B cell (primary cell): ENCODE measurements at regions not wholly inside any gene's neighbourhood (a gene's known extent, or its start where the extent isn't known, plus 50 kb on each side); places are given as distances from the start of the nearest gene placed in this dataset.

Experiments
- ATAC-seq: fragments of 200-7000 bp; cut with Tn5 transposase; one replicate; pipeline ENCODE4 v1.10.0; 2021; ENCODE audit warnings: low read depth, mild to moderate bottlenecking, moderate number of reproducible peaks, moderate library complexity
- CTCF ChIA-PET: fragments of 350-600 bp; sonication (Branson Sonifier 250); formaldehyde crosslinking; loops from one replicate; lab custom pipeline; 2021; ENCODE audit warnings: antibody characterized with exemption, inconsistent platforms; lab: Charles Lee
- POLR2A ChIA-PET: fragments of 350-600 bp; sonication (Branson Sonifier 250); formaldehyde crosslinking; loops from one replicate; lab custom pipeline; 2021; ENCODE audit warnings: antibody characterized with exemption; lab: Charles Lee
- DNase-seq: peaks from one replicate; pipeline ENCODE4 v3.0.0; 2013
- H2AFZ ChIP-seq: 2 replicates; pipeline ENCODE4 v1.6.1; 2012; ENCODE audit warnings: mild to moderate bottlenecking, low read depth, low read length; ENCODE audit not compliant: insufficient read depth, poor library complexity, severe bottlenecking
- H3K27ac ChIP-seq, 2 donors: 1 replicate in 1 of 2; 2 replicates in 1 of 2; pipeline ENCODE4 v1.5.1; 2012 to 2013; ENCODE audit warnings: low read length in 2 of 2, mild to moderate bottlenecking in 2 of 2, moderate library complexity in 1 of 2
- H3K27me3 ChIP-seq, 4 experiments: fragments of 200-600 bp in 1 of 4; sonication (generic) in 1 of 4; replicated peaks in 1 of 4; 1 replicate in 2 of 4; 2 replicates in 2 of 4; pipeline versions ENCODE4 v1.6.1 to v1.7.0; 2013 to 2016; ENCODE audit warnings: low read length in 3 of 4, mild to moderate bottlenecking in 2 of 4, mixed read lengths in 1 of 4, moderate library complexity in 1 of 4; ENCODE audit not compliant: insufficient read depth in 4 of 4, control insufficient read depth in 3 of 4; ENCODE audit errors: control extremely low read depth in 1 of 4
- H3K36me3 ChIP-seq, 2 experiments: replicated peaks in 1 of 2; 1 replicate in 1 of 2; 2 replicates in 1 of 2; pipeline versions ENCODE4 v1.6.1 to v1.7.1; 2013; ENCODE audit warnings: low read length in 1 of 2; ENCODE audit not compliant: insufficient read depth in 2 of 2, control insufficient read depth in 1 of 2; ENCODE audit errors: control extremely low read depth in 1 of 2, extremely low read depth in 1 of 2
- H3K4me1 ChIP-seq, 2 donors: fragments of 200-600 bp in 1 of 2; sonication (generic) in 1 of 2; 1 replicate in 1 of 2; 2 replicates in 1 of 2; pipeline versions ENCODE4 v1.5.1 to v1.6.1; 2013 to 2017; ENCODE audit warnings: low read length in 2 of 2; ENCODE audit not compliant: control insufficient read depth in 2 of 2, insufficient read depth in 2 of 2
- H3K4me2 ChIP-seq: replicated peaks from 2 replicates; pipeline ENCODE3; 2012; ENCODE audit warnings: mild to moderate bottlenecking, low read depth, low read length; ENCODE audit not compliant: poor library complexity, severe bottlenecking
- H3K4me3 ChIP-seq, 5 experiments: fragments of 200-600 bp in 1 of 5; sonication (generic) in 1 of 5; 1 replicate in 3 of 5; 2 replicates in 2 of 5; pipeline versions ENCODE4 v1.5.1 to v1.7.0; 2011 to 2016; ENCODE audit warnings: low read length in 4 of 5, mild to moderate bottlenecking in 4 of 5, low read depth in 2 of 5, control low read depth in 1 of 5, moderate library complexity in 1 of 5; ENCODE audit not compliant: insufficient read depth in 1 of 5; ENCODE audit errors: control extremely low read depth in 1 of 5, extremely low read depth in 1 of 5
- H3K79me2 ChIP-seq: fragments of 200-600 bp; sonication (generic); one replicate; pipeline ENCODE4 v1.6.0; 2016; ENCODE audit warnings: low read length; ENCODE audit not compliant: control insufficient read depth, insufficient read depth
- H3K9ac ChIP-seq: fragments of 200-600 bp; sonication (generic); 2 replicates; pipeline ENCODE4 v1.6.1; 2017; ENCODE audit warnings: mild to moderate bottlenecking, low read length, moderate library complexity
- H3K9me3 ChIP-seq, 3 donors: one replicate each; pipeline versions ENCODE4 v1.6.1 to v1.7.1; 2013; ENCODE audit warnings: low read length in 2 of 3; ENCODE audit not compliant: control insufficient read depth in 2 of 3, insufficient read depth in 1 of 3; ENCODE audit errors: control extremely low read depth in 1 of 3
- H4K20me1 ChIP-seq: 2 replicates; pipeline ENCODE4 v1.6.0; 2012; ENCODE audit warnings: mild to moderate bottlenecking, low read length; ENCODE audit not compliant: insufficient read depth, control insufficient read depth, poor library complexity, severe bottlenecking
- H3K27ac Mint-ChIP-seq: one replicate; pipeline ENCODE4 v1.8.0; 2021; ENCODE audit warnings: mixed read lengths
- H3K27me3 Mint-ChIP-seq: one replicate; pipeline ENCODE4 v1.8.0; 2021; ENCODE audit warnings: mixed read lengths
- H3K4me1 Mint-ChIP-seq: one replicate; pipeline ENCODE4 v1.8.0; 2021; ENCODE audit warnings: mixed read lengths
- H3K4me3 Mint-ChIP-seq: one replicate; pipeline ENCODE4 v1.8.0; 2021; ENCODE audit warnings: mixed read lengths
- H3K9me3 Mint-ChIP-seq: one replicate; pipeline ENCODE4 v1.8.0; 2022; ENCODE audit warnings: mixed read lengths; ENCODE audit not compliant: insufficient read depth
- EZH2 ChIP-seq: IDR thresholded peaks from 2 replicates; pipeline ENCODE4 v1.6.1; 2012; ENCODE audit warnings: borderline replicate concordance, low read depth, mild to moderate bottlenecking, moderate library complexity, low read length; ENCODE audit not compliant: insufficient read depth, poor library complexity, severe bottlenecking
- WGBS: methylation state at CpG from one replicate; pipeline ENCODE4 v1.1.5; 2013; ENCODE audit warnings: missing lambda C conversion rate; ENCODE audit not compliant: insufficient coverage; 5-methylcytosine and 5-hydroxymethylcytosine counted together
- intact Hi-C: fragments of 100-400 bp; cut with micrococcal nuclease; formaldehyde crosslinking; loops from one replicate; pipeline ENCODE4 v1.10.0; 2022
- TF ChIP-seq, protein P1 (sequence below): fragments of 200-600 bp; IDR thresholded peaks from one replicate; pipeline ENCODE4 v1.8.0; 2022; ENCODE audit warnings: antibody characterized with exemption, mild to moderate bottlenecking

DNA sequence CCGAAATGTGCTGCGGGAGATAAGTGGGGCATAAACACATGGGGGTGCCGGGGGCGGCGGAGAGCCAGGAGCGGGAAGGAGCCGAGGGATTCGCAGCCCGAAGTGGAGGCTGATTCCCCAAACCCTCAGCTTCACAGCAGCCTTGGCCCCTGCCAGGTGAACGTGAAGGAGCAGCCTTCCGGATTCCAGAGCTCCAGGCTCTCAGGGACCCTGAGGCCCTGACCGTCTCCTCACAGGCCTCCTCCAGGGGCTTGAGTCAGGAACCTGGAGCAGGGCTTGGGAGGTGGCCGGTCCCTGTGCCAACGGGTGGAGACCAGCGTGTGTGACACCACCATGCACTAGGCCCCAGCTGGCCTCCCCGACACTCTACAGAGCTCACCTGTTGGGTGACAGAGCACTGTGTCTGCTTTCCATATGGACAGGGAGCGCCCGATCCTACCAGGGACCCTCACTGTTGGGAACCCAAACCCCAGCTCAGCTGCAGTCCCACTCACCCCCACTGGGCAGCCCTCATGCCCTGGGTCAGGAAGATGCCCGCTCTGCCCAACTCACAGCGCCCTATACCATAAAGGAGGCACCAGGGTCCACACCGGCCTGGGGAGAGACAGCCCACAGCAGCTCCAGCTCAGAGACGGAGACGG is 117.6 kb upstream of the OTOS start:
- no peak overlapping the region for H2AFZ ChIP-seq
- H3K79me2 ChIP-seq: no peaks in the 10 kb centered on the region
- intact Hi-C loops: no loop called here
- peaks cover 3% of the 10 kb centered on the region for H3K9me3 Mint-ChIP-seq
- H3K27me3 ChIP-seq: no peaks in the 10 kb centered on the region
- ATAC-seq (no peak), DNase-seq (no peak)
- TF ChIP-seq, protein P1, sequence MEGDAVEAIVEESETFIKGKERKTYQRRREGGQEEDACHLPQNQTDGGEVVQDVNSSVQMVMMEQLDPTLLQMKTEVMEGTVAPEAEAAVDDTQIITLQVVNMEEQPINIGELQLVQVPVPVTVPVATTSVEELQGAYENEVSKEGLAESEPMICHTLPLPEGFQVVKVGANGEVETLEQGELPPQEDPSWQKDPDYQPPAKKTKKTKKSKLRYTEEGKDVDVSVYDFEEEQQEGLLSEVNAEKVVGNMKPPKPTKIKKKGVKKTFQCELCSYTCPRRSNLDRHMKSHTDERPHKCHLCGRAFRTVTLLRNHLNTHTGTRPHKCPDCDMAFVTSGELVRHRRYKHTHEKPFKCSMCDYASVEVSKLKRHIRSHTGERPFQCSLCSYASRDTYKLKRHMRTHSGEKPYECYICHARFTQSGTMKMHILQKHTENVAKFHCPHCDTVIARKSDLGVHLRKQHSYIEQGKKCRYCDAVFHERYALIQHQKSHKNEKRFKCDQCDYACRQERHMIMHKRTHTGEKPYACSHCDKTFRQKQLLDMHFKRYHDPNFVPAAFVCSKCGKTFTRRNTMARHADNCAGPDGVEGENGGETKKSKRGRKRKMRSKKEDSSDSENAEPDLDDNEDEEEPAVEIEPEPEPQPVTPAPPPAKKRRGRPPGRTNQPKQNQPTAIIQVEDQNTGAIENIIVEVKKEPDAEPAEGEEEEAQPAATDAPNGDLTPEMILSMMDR: no peak
- no peak for TF ChIP-seq EZH2
- H3K36me3 ChIP-seq: no peaks in the 10 kb centered on the region
- peaks cover 0 to 21% (median 6%) of the 10 kb centered on the region in 3 donors for H3K9me3 ChIP-seq
- no peak overlapping the region for H3K27ac ChIP-seq
- H3K27me3 Mint-ChIP-seq: peaks cover 3% of the 10 kb centered on the region
- no peaks in the 10 kb centered on the region for H4K20me1 ChIP-seq
- no peak overlapping the region for H3K27ac Mint-ChIP-seq
- no peak overlapping the region for H3K4me2 ChIP-seq
- H3K4me1 Mint-ChIP-seq: no peaks in the 10 kb centered on the region
- H3K4me3 ChIP-seq: no peak overlapping the region
- CTCF ChIA-PET: no interaction called here
- H3K9ac ChIP-seq: no peak overlapping the region
- H3K4me3 Mint-ChIP-seq: no peak overlapping the region
- WGBS: 94% methylated on average over 23 of the region's 23 CpGs
- POLR2A ChIA-PET: no interaction called here
- no peaks in the 10 kb centered on the region for H3K4me1 ChIP-seq

DNA sequence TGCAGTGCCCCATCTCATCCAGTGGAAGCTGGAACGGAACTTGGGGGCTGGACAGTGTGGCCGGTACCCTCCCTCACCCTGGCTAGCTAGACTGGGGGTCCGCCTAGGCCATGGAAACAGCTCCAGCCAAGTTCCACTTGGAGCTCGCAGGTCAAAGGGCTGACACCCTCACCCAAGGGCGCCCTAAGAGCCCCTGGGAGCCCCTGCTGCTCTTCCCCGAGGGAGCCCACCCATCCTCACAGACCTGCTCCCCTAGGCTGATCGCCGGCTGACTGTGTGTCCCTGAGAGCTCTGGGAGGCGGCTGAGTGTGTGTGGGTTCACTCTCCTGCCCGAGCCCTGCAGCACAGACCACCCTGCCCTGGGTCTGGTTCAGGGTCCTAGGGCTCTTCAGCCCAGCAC is 118.2 kb upstream of the OTOS start:
- Histone ChIP-seq H3K27me3 (no peaks in the 10 kb centered on the region), H3K36me3 (no peaks in the 10 kb centered on the region), H4K20me1 (no peaks in the 10 kb centered on the region), H3K27ac (no peak overlapping the region), H3K9ac (no peak overlapping the region), H3K4me1 (no peaks in the 10 kb centered on the region), H2AFZ (no peak overlapping the region), H3K9me3 (peaks cover 0 to 22% (median 10%) of the 10 kb centered on the region in 3 donors), H3K79me2 (no peaks in the 10 kb centered on the region), H3K4me3 (no peak overlapping the region), H3K4me2 (no peak overlapping the region)
- Mint-ChIP-seq H3K9me3 (peaks cover 6% of the 10 kb centered on the region), H3K27me3 (peaks cover 3% of the 10 kb centered on the region), H3K27ac (no peak overlapping the region), H3K4me3 (no peak overlapping the region), H3K4me1 (no peaks in the 10 kb centered on the region)
- DNase-seq: no peak
- intact Hi-C loops: no loop called here
- ChIA-PET CTCF (no interaction called here), POLR2A (no interaction called here)
- TF ChIP-seq, protein P1: no peak
- no peak for TF ChIP-seq EZH2
- 84% methylated on average over 10 of the region's 10 CpGs for WGBS
- no peak for ATAC-seq
